ENCODE measurements at regions not wholly inside any gene's neighbourhood (a gene's known extent, or its start where the extent isn't known, plus 50 kb on each side); places are given as distances from the start of the nearest gene placed in this dataset.

GRCh38 chr4:145427991-145428390 is 53.7 kb upstream of the SMAD1 start:
- Histone ChIP-seq H3K9me3 (ENCODE audit: insufficient read depth, low read length) (peaks cover 10% of the 10 kb centered on the region; the same call in 1 of the 2 replicates), H3K9ac (ENCODE audit: insufficient read length, low read depth) (no peak overlapping the region), H3K27me3 (ENCODE audit: insufficient read depth, insufficient read length) (no peaks in the 10 kb centered on the region), H3K36me3 (ENCODE audit: insufficient read depth, insufficient read length, low read length) (no peaks in the 10 kb centered on the region), H3K4me1 (ENCODE audit: insufficient read depth, insufficient read length) (no peaks in the 10 kb centered on the region), H3K4me3 (ENCODE audit: insufficient read length, low read depth) (no peak overlapping the region)
- no peak for DNase-seq (ENCODE audit: low read depth, low spot score)
- TF ChIP-seq SUZ12 (IDR thresholded peaks at IDR 0.05; ENCODE audit: extremely low read depth, insufficient read depth, insufficient read length) (no peak), ZNF274 (IDR thresholded peaks at IDR 0.05; ENCODE audit: low read depth, low read length) (no peak), YY1 (IDR thresholded peaks at IDR 0.05; ENCODE audit: insufficient read depth, insufficient read length) (no peak)

- peaks cover 10% of the 10 kb centered on the region; the same call in 1 of the 2 replicates for H3K9me3 ChIP-seq (ENCODE audit: insufficient read depth, low read length)
- TF ChIP-seq YY1 (IDR thresholded peaks at IDR 0.05; ENCODE audit: insufficient read depth, insufficient read length), result no peak
- no peak for TF ChIP-seq ZNF274 (IDR thresholded peaks at IDR 0.05; ENCODE audit: low read depth, low read length)
- no peak for TF ChIP-seq SUZ12 (IDR thresholded peaks at IDR 0.05; ENCODE audit: extremely low read depth, insufficient read depth, insufficient read length)
- no peaks in the 10 kb centered on the region for H3K36me3 ChIP-seq (ENCODE audit: insufficient read depth, insufficient read length, low read length)
- H3K4me3 ChIP-seq (ENCODE audit: insufficient read length, low read depth), result no peak overlapping the region
- no peaks in the 10 kb centered on the region for H3K4me1 ChIP-seq (ENCODE audit: insufficient read depth, insufficient read length)
- no peak for DNase-seq (ENCODE audit: low read depth, low spot score)
- no peaks in the 10 kb centered on the region for H3K27me3 ChIP-seq (ENCODE audit: insufficient read depth, insufficient read length)
- no peak overlapping the region for H3K9ac ChIP-seq (ENCODE audit: insufficient read length, low read depth)
Measured at GRCh38 chr4:145427221-145427620, 54.4 kb upstream of the SMAD1 start.

GRCh38 chr4:145423017-145423708 is 58.5 kb upstream of the SMAD1 start:
- H3K4me3 ChIP-seq (ENCODE audit: insufficient read length, low read depth), result no peak overlapping the region
- DNase-seq (ENCODE audit: low read depth, low spot score), result no peak
- no peaks in the 10 kb centered on the region for H3K27me3 ChIP-seq (ENCODE audit: insufficient read depth, insufficient read length)
- no peaks in the 10 kb centered on the region for H3K4me1 ChIP-seq (ENCODE audit: insufficient read depth, insufficient read length)
- no peaks in the 10 kb centered on the region for H3K36me3 ChIP-seq (ENCODE audit: insufficient read depth, insufficient read length, low read length)
- H3K9ac ChIP-seq (ENCODE audit: insufficient read length, low read depth), result no peak overlapping the region
- peaks cover 10% of the 10 kb centered on the region; the same call in 1 of the 2 replicates for H3K9me3 ChIP-seq (ENCODE audit: insufficient read depth, low read length)
- TF ChIP-seq ZNF274 (IDR thresholded peaks at IDR 0.05; ENCODE audit: low read depth, low read length) (no peak), YY1 (IDR thresholded peaks at IDR 0.05; ENCODE audit: insufficient read depth, insufficient read length) (no peak), SUZ12 (IDR thresholded peaks at IDR 0.05; ENCODE audit: extremely low read depth, insufficient read depth, insufficient read length) (no peak)

- Histone ChIP-seq H3K27me3 (ENCODE audit: insufficient read depth, insufficient read length) (no peaks in the 10 kb centered on the region), H3K9me3 (ENCODE audit: insufficient read depth, low read length) (peaks cover 10% of the 10 kb centered on the region; the same call in 1 of the 2 replicates), H3K4me3 (ENCODE audit: insufficient read length, low read depth) (no peak overlapping the region), H3K9ac (ENCODE audit: insufficient read length, low read depth) (no peak overlapping the region), H3K4me1 (ENCODE audit: insufficient read depth, insufficient read length) (no peaks in the 10 kb centered on the region), H3K36me3 (ENCODE audit: insufficient read depth, insufficient read length, low read length) (no peaks in the 10 kb centered on the region)
- no peak for DNase-seq (ENCODE audit: low read depth, low spot score)
- TF ChIP-seq SUZ12 (IDR thresholded peaks at IDR 0.05; ENCODE audit: extremely low read depth, insufficient read depth, insufficient read length), result no peak
- TF ChIP-seq YY1 (IDR thresholded peaks at IDR 0.05; ENCODE audit: insufficient read depth, insufficient read length), result no peak
- no peak for TF ChIP-seq ZNF274 (IDR thresholded peaks at IDR 0.05; ENCODE audit: low read depth, low read length)
Measured at GRCh38 chr4:145420595-145421214, 60.9 kb upstream of the SMAD1 start.

GRCh38 chr4:145418739-145419138 is 62.9 kb upstream of the SMAD1 start:
- no peak overlapping the region for H3K4me3 ChIP-seq (ENCODE audit: insufficient read length, low read depth)
- H3K36me3 ChIP-seq (ENCODE audit: insufficient read depth, insufficient read length, low read length), result no peaks in the 10 kb centered on the region
- TF ChIP-seq SUZ12 (IDR thresholded peaks at IDR 0.05; ENCODE audit: extremely low read depth, insufficient read depth, insufficient read length), result no peak
- no peak for TF ChIP-seq YY1 (IDR thresholded peaks at IDR 0.05; ENCODE audit: insufficient read depth, insufficient read length)
- no peak for TF ChIP-seq ZNF274 (IDR thresholded peaks at IDR 0.05; ENCODE audit: low read depth, low read length)
- no peaks in the 10 kb centered on the region for H3K27me3 ChIP-seq (ENCODE audit: insufficient read depth, insufficient read length)
- H3K4me1 ChIP-seq (ENCODE audit: insufficient read depth, insufficient read length), result no peaks in the 10 kb centered on the region
- H3K9me3 ChIP-seq (ENCODE audit: insufficient read depth, low read length), result peaks cover 1% of the 10 kb centered on the region; the same call in 1 of the 2 replicates
- DNase-seq (ENCODE audit: low read depth, low spot score), result no peak
- no peak overlapping the region for H3K9ac ChIP-seq (ENCODE audit: insufficient read length, low read depth)

GRCh38 chr4:145417348-145418130 is 64.1 kb upstream of the SMAD1 start:
- no peak for DNase-seq (ENCODE audit: low read depth, low spot score)
- no peaks in the 10 kb centered on the region for H3K4me1 ChIP-seq (ENCODE audit: insufficient read depth, insufficient read length)
- no peak overlapping the region for H3K9ac ChIP-seq (ENCODE audit: insufficient read length, low read depth)
- H3K9me3 ChIP-seq (ENCODE audit: insufficient read depth, low read length), result no peaks in the 10 kb centered on the region
- no peaks in the 10 kb centered on the region for H3K27me3 ChIP-seq (ENCODE audit: insufficient read depth, insufficient read length)
- H3K4me3 ChIP-seq (ENCODE audit: insufficient read length, low read depth), result no peak overlapping the region
- TF ChIP-seq YY1 (IDR thresholded peaks at IDR 0.05; ENCODE audit: insufficient read depth, insufficient read length), result no peak
- H3K36me3 ChIP-seq (ENCODE audit: insufficient read depth, insufficient read length, low read length), result no peaks in the 10 kb centered on the region

- no peak for TF ChIP-seq ZNF274 (IDR thresholded peaks at IDR 0.05; ENCODE audit: low read depth, low read length)
- TF ChIP-seq SUZ12 (IDR thresholded peaks at IDR 0.05; ENCODE audit: extremely low read depth, insufficient read depth, insufficient read length), result no peak
- TF ChIP-seq YY1 (IDR thresholded peaks at IDR 0.05; ENCODE audit: insufficient read depth, insufficient read length), result no peak
- DNase-seq (ENCODE audit: low read depth, low spot score), result no peak
- Histone ChIP-seq H3K36me3 (ENCODE audit: insufficient read depth, insufficient read length, low read length) (no peaks in the 10 kb centered on the region), H3K4me1 (ENCODE audit: insufficient read depth, insufficient read length) (no peaks in the 10 kb centered on the region), H3K27me3 (ENCODE audit: insufficient read depth, insufficient read length) (no peaks in the 10 kb centered on the region), H3K4me3 (ENCODE audit: insufficient read length, low read depth) (no peak overlapping the region), H3K9ac (ENCODE audit: insufficient read length, low read depth) (no peak overlapping the region), H3K9me3 (ENCODE audit: insufficient read depth, low read length) (no peaks in the 10 kb centered on the region)
Measured at GRCh38 chr4:145414841-145415240, 66.8 kb upstream of the SMAD1 start.

Data from NT2/D1 (cell line).